Bronchial epithelial cell (primary cell): ENCODE measurements at regions not wholly inside any gene's neighbourhood (a gene's known extent, or its start where the extent isn't known, plus 50 kb on each side); places are given as distances from the start of the nearest gene placed in this dataset.

Source experiments
- DNase-seq: peaks from one replicate; pipeline ENCODE4 v3.0.0-alpha.2; 2010; ENCODE audit warnings: low read depth
- FAIRE-seq: peaks from 2 replicates; lab custom pipeline; 2011; peaks lifted over from hg19 to GRCh38; lab: Jason Lieb, UNC
- H3K27me3 ChIP-seq: 2 replicates; pipeline ENCODE4 v1.5.1; 2011; ENCODE audit warnings: low read length; ENCODE audit not compliant: control insufficient read depth, insufficient read depth
- H3K36me3 ChIP-seq: 2 replicates; pipeline ENCODE4 v1.5.1; 2011; ENCODE audit warnings: low read length; ENCODE audit not compliant: control insufficient read depth, insufficient read depth
- H3K4me3 ChIP-seq: 2 replicates; pipeline ENCODE4 v1.5.1; 2011; ENCODE audit warnings: mild to moderate bottlenecking, low read depth, low read length, control low read depth
- TF ChIP-seq, protein P1 (sequence below): IDR thresholded peaks from 2 replicates; pipeline ENCODE4 v1.5.1; 2011; ENCODE audit warnings: mild to moderate bottlenecking, moderate library complexity, low read length, control low read depth, inconsistent platforms; ENCODE audit not compliant: insufficient read depth, severe bottlenecking

DNA sequence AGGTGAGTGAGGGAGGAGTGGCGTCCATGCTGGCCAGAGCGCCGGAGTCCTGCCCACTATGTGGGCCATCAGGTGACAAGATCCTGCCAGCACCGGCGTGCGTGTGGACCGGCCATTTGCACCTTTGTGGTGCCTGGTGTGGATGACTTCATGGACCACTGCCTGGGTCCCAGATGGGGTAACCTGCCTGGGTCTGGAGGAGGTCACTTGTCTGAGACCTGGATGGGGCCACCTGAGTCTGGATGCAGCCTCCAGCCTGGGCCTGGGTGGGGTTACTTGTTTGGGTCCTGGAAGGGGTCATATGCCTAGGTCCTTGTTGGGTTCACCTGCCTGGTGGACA lies 299.6 kb downstream of the NDUFA10 start:
- H3K4me3 ChIP-seq = no peak overlapping the region
- FAIRE-seq (no peak), DNase-seq (no peak)
- H3K36me3 ChIP-seq = no peaks in the 10 kb centered on the region
- H3K27me3 ChIP-seq = no peaks in the 10 kb centered on the region
- TF ChIP-seq, protein P1, sequence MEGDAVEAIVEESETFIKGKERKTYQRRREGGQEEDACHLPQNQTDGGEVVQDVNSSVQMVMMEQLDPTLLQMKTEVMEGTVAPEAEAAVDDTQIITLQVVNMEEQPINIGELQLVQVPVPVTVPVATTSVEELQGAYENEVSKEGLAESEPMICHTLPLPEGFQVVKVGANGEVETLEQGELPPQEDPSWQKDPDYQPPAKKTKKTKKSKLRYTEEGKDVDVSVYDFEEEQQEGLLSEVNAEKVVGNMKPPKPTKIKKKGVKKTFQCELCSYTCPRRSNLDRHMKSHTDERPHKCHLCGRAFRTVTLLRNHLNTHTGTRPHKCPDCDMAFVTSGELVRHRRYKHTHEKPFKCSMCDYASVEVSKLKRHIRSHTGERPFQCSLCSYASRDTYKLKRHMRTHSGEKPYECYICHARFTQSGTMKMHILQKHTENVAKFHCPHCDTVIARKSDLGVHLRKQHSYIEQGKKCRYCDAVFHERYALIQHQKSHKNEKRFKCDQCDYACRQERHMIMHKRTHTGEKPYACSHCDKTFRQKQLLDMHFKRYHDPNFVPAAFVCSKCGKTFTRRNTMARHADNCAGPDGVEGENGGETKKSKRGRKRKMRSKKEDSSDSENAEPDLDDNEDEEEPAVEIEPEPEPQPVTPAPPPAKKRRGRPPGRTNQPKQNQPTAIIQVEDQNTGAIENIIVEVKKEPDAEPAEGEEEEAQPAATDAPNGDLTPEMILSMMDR = no peak

DNA sequence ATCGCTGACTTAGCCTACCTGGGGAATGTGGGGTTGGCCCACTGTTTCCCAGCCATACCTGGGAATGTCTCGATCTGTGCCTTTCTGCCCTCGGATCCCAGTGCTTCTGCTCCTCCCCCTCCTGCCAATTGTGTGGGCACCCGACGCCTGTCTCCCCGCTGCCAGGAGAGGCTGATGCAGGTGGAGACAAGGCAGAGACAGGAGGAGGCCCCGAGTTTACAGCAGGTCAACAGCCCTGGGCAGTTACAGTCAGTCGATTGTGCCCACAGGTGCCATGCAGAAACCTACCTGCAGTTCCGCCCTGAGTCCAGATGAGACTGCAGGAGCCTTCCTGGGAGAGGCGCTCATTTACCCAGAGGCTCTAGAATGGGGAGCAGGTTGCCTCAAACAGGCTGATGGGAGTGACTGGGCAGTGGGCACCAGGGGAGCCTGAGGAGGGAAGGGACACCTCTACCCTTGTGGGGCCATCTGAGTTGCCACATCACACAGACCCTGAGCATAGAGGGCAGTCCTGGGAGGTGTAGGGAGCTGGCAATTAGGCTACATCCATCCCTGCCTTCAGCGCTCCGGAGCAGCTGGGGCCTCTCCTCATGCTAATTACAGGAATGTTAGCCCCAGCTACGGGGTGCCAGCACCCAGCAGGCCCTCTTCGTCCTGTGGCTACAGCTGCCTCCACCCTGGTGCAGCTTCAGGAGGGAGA lies 300.1 kb downstream of the NDUFA10 start:
- Histone ChIP-seq H3K4me3 (no peak overlapping the region), H3K27me3 (no peaks in the 10 kb centered on the region), H3K36me3 (no peaks in the 10 kb centered on the region)
- TF ChIP-seq, protein P1 = no peak
- FAIRE-seq (no peak), DNase-seq (no peak)

DNA sequence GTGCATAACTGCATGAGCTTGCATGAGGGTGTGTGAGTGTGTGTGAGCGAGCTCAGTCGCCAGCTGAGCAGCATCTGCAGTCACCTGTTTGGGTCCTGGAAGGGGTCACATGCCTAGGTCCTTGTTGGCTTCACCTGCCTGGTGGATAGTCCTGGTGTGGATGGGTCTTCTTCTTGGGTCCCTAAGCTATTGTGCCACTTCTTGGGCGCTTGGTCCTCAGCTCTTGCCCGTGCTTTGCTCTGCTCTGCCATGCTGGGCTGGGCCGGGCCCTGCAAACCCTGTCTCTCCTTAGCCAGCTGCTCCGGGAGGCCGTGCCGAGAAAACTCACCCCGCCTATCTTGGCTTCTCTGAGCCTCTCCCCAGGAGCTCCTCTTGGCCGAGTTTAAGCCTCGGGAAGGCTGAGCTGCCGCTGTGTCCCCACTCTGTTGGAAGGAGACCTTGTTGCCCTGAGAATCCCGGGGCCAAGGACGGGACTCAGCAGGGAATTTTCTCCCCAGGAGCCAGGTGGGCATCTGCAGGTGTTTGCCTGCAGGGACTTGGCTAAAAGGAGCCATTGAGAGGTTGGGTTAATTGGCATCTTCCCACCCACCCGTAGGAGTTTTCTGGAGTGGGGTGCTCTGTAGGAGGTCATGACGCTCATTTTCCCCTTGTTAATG lies 300.8 kb downstream of the NDUFA10 start:
- TF ChIP-seq, protein P1 = no peak
- no peak for DNase-seq
- Histone ChIP-seq H3K27me3 (no peaks in the 10 kb centered on the region), H3K4me3 (no peak overlapping the region), H3K36me3 (no peaks in the 10 kb centered on the region)
- FAIRE-seq = no peak

DNA sequence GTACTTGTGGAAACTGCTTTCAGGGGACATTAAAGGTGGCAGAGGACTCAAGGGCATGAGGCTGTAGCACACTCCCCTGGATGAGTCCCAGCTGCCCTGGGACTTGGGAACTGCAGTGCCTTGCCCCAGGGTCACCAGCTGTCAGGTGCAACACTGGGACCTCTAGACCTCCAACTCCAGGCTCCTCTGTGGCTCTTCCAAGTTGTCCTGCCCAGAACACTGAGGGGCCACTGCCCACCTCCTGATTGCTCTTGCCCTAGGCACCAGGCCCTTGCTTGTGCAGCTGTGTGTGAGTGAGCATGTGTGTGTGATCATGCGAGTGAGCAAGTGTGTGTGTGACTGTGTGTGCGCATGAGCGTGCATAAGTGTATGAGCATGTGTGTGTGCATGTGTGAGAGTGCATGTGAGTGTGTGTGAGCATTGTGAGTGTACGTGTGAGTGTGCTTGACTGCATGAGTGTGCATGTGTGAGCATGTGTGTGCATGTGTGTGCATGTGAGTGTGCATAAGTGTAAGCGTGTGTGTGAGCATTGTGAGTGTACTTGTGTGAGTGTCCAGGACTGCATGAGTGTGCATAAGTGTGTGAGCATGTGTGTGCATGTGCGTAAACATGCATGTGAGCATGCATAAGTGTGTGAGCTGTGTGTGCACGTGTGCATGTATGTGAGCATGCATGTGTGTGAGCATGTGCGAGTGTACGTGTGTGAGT lies 301.5 kb downstream of the NDUFA10 start:
- TF ChIP-seq, protein P1 = no peak
- H3K27me3 ChIP-seq = no peaks in the 10 kb centered on the region
- peak; percentile 99 for FAIRE-seq
- no peaks in the 10 kb centered on the region for H3K36me3 ChIP-seq
- no peak overlapping the region for H3K4me3 ChIP-seq
- DNase-seq = no peak

DNA sequence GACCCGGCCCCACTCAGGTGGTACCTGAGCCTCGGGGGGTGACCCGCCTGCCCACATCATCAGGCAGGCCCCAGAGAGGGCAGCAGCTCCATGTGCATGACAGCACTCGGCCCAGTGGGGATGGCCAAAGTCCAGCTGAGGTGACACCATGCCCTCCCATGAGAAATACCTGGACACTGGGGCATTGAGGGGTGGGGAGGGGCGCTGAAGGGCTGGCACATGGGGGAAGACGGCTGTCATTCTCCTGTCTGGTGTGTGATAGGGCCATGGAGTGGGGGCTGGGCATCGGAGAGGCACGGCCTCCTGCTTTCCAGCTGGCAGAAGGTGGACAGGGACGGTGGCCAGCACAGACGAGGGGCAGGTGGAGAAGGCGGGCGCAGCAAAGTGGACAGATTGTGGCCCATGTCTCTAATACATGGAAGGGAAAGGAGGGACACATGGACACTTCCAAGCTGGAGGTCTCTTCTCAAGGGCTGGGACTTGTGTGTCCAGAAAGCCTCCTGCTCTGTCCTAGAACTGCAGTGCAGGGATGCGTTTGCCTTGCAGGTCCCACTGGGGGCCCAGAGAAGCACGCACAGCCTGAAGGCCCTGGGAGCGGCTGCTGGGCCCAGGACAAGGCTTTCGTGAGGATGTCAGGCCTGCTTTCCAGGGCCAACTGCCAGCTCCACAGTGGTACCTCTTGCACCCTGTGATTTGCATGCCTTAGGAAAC lies 302.2 kb downstream of the NDUFA10 start:
- H3K4me3 ChIP-seq = no peak overlapping the region
- no peaks in the 10 kb centered on the region for H3K36me3 ChIP-seq
- TF ChIP-seq, protein P1 = no peak
- FAIRE-seq (no peak), DNase-seq (no peak)
- H3K27me3 ChIP-seq = no peaks in the 10 kb centered on the region
